ENCODE measurements at regions not wholly inside any gene's neighbourhood (a gene's known extent, or its start where the extent isn't known, plus 50 kb on each side); places are given as distances from the start of the nearest gene placed in this dataset.

DNA sequence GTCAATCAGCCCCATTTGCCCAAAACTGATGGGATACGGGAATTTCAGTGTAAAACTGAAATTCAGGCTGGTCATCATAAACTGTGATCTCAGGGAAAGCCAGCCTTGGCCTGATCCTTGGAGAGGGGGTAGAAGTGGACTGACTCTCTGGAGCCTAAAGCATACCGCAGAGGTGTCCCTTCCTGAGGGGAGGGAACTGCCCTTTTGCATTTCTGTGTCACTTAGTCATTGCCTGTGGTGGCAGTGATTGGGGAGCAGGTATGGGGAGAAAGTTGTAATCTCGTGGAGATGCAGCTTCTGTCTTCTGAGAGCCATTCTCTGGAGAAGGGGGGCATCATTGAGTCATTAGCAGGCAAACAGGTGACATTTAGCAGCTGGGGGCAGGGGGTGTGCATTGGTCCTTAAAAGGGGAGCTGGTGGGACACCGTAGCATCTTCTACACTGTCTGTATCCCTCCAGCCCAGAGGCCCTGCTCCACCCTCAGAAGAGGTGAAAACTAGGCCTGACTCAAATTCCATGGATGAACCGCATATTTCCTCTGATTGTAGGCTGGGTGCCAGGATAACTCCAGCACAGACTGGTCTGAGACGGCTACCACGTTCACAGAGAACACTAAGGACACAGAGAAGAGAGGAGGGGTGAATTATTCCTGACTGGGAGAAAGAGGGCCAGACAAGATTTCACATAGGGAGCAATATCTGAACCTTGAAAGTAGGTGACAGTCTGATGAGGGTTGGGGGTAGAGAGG, 143.3 kb downstream of the SEC61B start:
- 53% methylated on average over 7 of the region's 7 CpGs for WGBS (ENCODE audit: low lambda C conversion rate)
- Histone ChIP-seq H3K4me2 (no peak overlapping the region), H3K4me3 (ENCODE audit: low read depth in 2 of 2, low read length in 1 of 2) (no peak overlapping the region)

DNA sequence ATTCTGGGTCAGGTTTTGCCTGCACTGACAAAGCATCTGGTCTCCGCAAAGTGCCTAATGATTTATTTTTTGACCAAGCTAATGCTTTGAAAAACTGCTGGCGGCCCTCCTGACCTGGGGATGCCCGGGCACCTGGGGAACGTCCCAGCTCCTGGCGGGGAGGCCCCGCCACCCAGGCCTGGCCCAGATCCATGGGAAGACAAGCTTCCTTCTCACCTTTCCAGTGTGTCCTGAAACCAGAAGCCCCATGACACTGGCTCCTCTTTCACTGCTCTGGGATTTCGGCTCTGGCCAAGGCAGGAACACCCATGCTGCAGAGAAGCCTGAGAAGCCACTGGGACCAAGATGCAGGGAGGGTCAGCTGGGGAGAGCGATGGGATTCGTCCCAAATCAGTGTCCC, 144.1 kb downstream of the SEC61B start:
- H3K9me2 ChIP-seq: no peaks in the 10 kb centered on the region
- no peak overlapping the region for H2AFZ ChIP-seq (ENCODE audit: low read depth)
- H3K79me2 ChIP-seq (ENCODE audit: insufficient read depth): no peaks in the 10 kb centered on the region
- H4K20me1 ChIP-seq (ENCODE audit: insufficient read depth): no peaks in the 10 kb centered on the region
- no peaks in the 10 kb centered on the region for H3K36me3 ChIP-seq (replicated peaks in 1 of 2; ENCODE audit: control insufficient read depth in 1 of 2, insufficient read depth in 2 of 2, low read length in 1 of 2)
- POLR2A ChIA-PET: no interaction called here
- WGBS (ENCODE audit: low lambda C conversion rate): 93% methylated on average over 9 of the region's 9 CpGs
- H3K9ac ChIP-seq: no peak overlapping the region
- H3K4me2 ChIP-seq: no peak overlapping the region
- H3F3A ChIP-seq (replicated peaks; ENCODE audit: insufficient read depth): no peaks in the 10 kb centered on the region
- H3K4me3 ChIP-seq (ENCODE audit: low read depth in 2 of 2, low read length in 1 of 2): no peak overlapping the region
- H3K27me3 ChIP-seq (ENCODE audit: insufficient read depth): no peaks in the 10 kb centered on the region
- no peaks in the 10 kb centered on the region for H3K9me3 ChIP-seq
- H3K27ac ChIP-seq (ENCODE audit: low read depth in 2 of 2, low read length in 1 of 2): no peak overlapping the region
- H3K4me1 ChIP-seq (ENCODE audit: control insufficient read depth in 1 of 2, insufficient read depth in 2 of 2, low read depth in 1 of 2, low read length in 1 of 2): peaks cover 0 to 19% of the 10 kb centered on the region in 2 experiments; a peak in 1 of 4 replicates
- TF ChIP-seq, protein P1, sequence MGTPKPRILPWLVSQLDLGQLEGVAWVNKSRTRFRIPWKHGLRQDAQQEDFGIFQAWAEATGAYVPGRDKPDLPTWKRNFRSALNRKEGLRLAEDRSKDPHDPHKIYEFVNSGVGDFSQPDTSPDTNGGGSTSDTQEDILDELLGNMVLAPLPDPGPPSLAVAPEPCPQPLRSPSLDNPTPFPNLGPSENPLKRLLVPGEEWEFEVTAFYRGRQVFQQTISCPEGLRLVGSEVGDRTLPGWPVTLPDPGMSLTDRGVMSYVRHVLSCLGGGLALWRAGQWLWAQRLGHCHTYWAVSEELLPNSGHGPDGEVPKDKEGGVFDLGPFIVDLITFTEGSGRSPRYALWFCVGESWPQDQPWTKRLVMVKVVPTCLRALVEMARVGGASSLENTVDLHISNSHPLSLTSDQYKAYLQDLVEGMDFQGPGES (IDR thresholded peaks at IDR 0.05; ENCODE audit: low read depth, low read length): no peak
- TF ChIP-seq POLR2AphosphoS5 (IDR thresholded peaks at IDR 0.05; ENCODE audit: low read depth, low read length) (no peak), TEAD4 (IDR thresholded peaks at IDR 0.05; ENCODE audit: borderline replicate concordance, insufficient read depth) (no peak), FOXM1 (IDR thresholded peaks at IDR 0.05; ENCODE audit: low read depth) (no peak), EZH2phosphoT487 (IDR thresholded peaks at IDR 0.05; ENCODE audit: borderline replicate concordance, low read depth) (no peak), JUND (IDR thresholded peaks at IDR 0.05) (no peak), FOSL2 (IDR thresholded peaks at IDR 0.05; ENCODE audit: borderline replicate concordance, low read depth) (no peak), MEF2A (IDR thresholded peaks at IDR 0.05; ENCODE audit: borderline replicate concordance, low read depth) (no peak), RXRA (IDR thresholded peaks at IDR 0.05; ENCODE audit: borderline replicate concordance, low read depth) (no peak), NRF1 (IDR thresholded peaks at IDR 0.05; ENCODE audit: low read depth, low read length) (no peak), GABPA (IDR thresholded peaks at IDR 0.05; ENCODE audit: low read depth) (no peak), CHD2 (IDR thresholded peaks at IDR 0.05; ENCODE audit: low read length, partially characterized antibody) (no peak), YY1 (IDR thresholded peaks at IDR 0.05; ENCODE audit: low read depth) (no peak), SIN3A (IDR thresholded peaks at IDR 0.05; ENCODE audit: borderline replicate concordance, low read depth, low read length) (no peak)
- TF ChIP-seq, protein P2, sequence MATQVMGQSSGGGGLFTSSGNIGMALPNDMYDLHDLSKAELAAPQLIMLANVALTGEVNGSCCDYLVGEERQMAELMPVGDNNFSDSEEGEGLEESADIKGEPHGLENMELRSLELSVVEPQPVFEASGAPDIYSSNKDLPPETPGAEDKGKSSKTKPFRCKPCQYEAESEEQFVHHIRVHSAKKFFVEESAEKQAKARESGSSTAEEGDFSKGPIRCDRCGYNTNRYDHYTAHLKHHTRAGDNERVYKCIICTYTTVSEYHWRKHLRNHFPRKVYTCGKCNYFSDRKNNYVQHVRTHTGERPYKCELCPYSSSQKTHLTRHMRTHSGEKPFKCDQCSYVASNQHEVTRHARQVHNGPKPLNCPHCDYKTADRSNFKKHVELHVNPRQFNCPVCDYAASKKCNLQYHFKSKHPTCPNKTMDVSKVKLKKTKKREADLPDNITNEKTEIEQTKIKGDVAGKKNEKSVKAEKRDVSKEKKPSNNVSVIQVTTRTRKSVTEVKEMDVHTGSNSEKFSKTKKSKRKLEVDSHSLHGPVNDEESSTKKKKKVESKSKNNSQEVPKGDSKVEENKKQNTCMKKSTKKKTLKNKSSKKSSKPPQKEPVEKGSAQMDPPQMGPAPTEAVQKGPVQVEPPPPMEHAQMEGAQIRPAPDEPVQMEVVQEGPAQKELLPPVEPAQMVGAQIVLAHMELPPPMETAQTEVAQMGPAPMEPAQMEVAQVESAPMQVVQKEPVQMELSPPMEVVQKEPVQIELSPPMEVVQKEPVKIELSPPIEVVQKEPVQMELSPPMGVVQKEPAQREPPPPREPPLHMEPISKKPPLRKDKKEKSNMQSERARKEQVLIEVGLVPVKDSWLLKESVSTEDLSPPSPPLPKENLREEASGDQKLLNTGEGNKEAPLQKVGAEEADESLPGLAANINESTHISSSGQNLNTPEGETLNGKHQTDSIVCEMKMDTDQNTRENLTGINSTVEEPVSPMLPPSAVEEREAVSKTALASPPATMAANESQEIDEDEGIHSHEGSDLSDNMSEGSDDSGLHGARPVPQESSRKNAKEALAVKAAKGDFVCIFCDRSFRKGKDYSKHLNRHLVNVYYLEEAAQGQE (IDR thresholded peaks at IDR 0.05; ENCODE audit: low read depth, low read length): no peak
- TF ChIP-seq, protein P3, sequence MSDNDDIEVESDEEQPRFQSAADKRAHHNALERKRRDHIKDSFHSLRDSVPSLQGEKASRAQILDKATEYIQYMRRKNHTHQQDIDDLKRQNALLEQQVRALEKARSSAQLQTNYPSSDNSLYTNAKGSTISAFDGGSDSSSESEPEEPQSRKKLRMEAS (IDR thresholded peaks at IDR 0.05; ENCODE audit: low read depth): no peak
- DNase-seq: no peak
- CTCF ChIA-PET: interaction anchor here (0.9 to 1.8 kb wide), 3 partner anchors 11 to 18 kb away, joined by 3 to 4 read pairs (median 4); no protein-coding TSS in a partner anchor

More for the DNA sequence above, 143.3 kb downstream of the SEC61B start:
- TF ChIP-seq, protein P4, sequence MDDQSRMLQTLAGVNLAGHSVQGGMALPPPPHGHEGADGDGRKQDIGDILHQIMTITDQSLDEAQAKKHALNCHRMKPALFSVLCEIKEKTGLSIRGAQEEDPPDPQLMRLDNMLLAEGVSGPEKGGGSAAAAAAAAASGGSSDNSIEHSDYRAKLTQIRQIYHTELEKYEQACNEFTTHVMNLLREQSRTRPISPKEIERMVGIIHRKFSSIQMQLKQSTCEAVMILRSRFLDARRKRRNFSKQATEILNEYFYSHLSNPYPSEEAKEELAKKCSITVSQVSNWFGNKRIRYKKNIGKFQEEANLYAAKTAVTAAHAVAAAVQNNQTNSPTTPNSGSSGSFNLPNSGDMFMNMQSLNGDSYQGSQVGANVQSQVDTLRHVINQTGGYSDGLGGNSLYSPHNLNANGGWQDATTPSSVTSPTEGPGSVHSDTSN (IDR thresholded peaks at IDR 0.05): no peak
- TF ChIP-seq TEAD4 (IDR thresholded peaks at IDR 0.05; ENCODE audit: borderline replicate concordance, insufficient read depth) (no peak), NFIC (IDR thresholded peaks at IDR 0.05; ENCODE audit: borderline replicate concordance) (peak; percentile 48), POLR2AphosphoS5 (IDR thresholded peaks at IDR 0.05; ENCODE audit: low read depth, low read length) (no peak)
- TF ChIP-seq, protein P5, sequence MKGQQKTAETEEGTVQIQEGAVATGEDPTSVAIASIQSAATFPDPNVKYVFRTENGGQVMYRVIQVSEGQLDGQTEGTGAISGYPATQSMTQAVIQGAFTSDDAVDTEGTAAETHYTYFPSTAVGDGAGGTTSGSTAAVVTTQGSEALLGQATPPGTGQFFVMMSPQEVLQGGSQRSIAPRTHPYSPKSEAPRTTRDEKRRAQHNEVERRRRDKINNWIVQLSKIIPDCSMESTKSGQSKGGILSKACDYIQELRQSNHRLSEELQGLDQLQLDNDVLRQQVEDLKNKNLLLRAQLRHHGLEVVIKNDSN (IDR thresholded peaks at IDR 0.05; ENCODE audit: borderline replicate concordance, low read depth): no peak
- H3K27me3 ChIP-seq (ENCODE audit: insufficient read depth): no peaks in the 10 kb centered on the region; the same call in 1 of the 2 replicates
- H3K79me2 ChIP-seq (ENCODE audit: insufficient read depth): no peaks in the 10 kb centered on the region
- no peaks in the 10 kb centered on the region for H3K9me3 ChIP-seq
- ChIA-PET CTCF (interaction anchor here (1.8 kb wide), 1 partner anchor 14 kb away, joined by 4 read pairs; no protein-coding TSS in a partner anchor), POLR2A (no interaction called here)
- H3K36me3 ChIP-seq (replicated peaks in 1 of 2; ENCODE audit: control insufficient read depth in 1 of 2, insufficient read depth in 2 of 2, low read length in 1 of 2): no peaks in the 10 kb centered on the region
- no peaks in the 10 kb centered on the region for H3K9me2 ChIP-seq
- no peak for DNase-seq
- no peak overlapping the region for H3K9ac ChIP-seq
- H3K4me1 ChIP-seq (ENCODE audit: control insufficient read depth in 1 of 2, insufficient read depth in 2 of 2, low read depth in 1 of 2, low read length in 1 of 2): peaks cover 0 to 19% of the 10 kb centered on the region in 2 experiments; a peak in 1 of 4 replicates
- H4K20me1 ChIP-seq (ENCODE audit: insufficient read depth): no peaks in the 10 kb centered on the region
- no peak overlapping the region for H3K27ac ChIP-seq (ENCODE audit: low read depth in 2 of 2, low read length in 1 of 2)
- H2AFZ ChIP-seq (ENCODE audit: low read depth): no peak overlapping the region
- no peaks in the 10 kb centered on the region for H3F3A ChIP-seq (replicated peaks; ENCODE audit: insufficient read depth)
